Adrenal gland (tissue), 9 donors: ENCODE measurements at regions not wholly inside any gene's neighbourhood (a gene's known extent, or its start where the extent isn't known, plus 50 kb on each side); places are given as distances from the start of the nearest gene placed in this dataset.

ENCODE experiments used
- DNase-seq, 7 donors: peaks; one replicate each; pipeline ENCODE4 v3.0.0-alpha.2; 2019 to 2020
- H3K27ac ChIP-seq, 5 donors: fragments of 200-600 bp; sonication (generic) in 4 of 5; 1 replicate in 3 of 5; 2 replicates in 2 of 5; pipeline versions ENCODE4 v1.5.1 to v1.8.0; 2016 to 2020; ENCODE audit warnings: mild to moderate bottlenecking in 1 of 5
- H3K27me3 ChIP-seq: fragments of 200-600 bp; 2 replicates; pipeline ENCODE4 v1.8.0; 2021
- H3K36me3 ChIP-seq, 2 donors: fragments of 200-600 bp; replicated peaks in 1 of 2; 1 replicate in 1 of 2; 2 replicates in 1 of 2; pipeline versions ENCODE4 v1.5.1 to v1.8.0; 2018 to 2022
- H3K4me1 ChIP-seq, 2 donors: fragments of 200-600 bp; replicated peaks in 1 of 2; 1 replicate in 1 of 2; 2 replicates in 1 of 2; pipeline versions ENCODE4 v1.5.1 to v1.8.0; 2018 to 2021
- H3K4me3 ChIP-seq, 4 donors: fragments of 200-600 bp; sonication (generic) in 3 of 4; one replicate each; pipeline ENCODE4 v1.5.1; 2016 to 2018
- H3K9me3 ChIP-seq, 3 donors: fragments of 200-600 bp; sonication (generic) in 1 of 3; replicated peaks in 1 of 3; 1 replicate in 2 of 3; 2 replicates in 1 of 3; pipeline versions ENCODE4 v1.5.1 to v1.8.0; 2016 to 2021
- POLR2A ChIP-seq, 2 donors: fragments of 450-650 bp; IDR thresholded peaks; one replicate each; pipeline ENCODE4 v1.6.1; 2017; ENCODE audit warnings: antibody characterized with exemption in 2 of 2, mild to moderate bottlenecking in 2 of 2, moderate library complexity in 1 of 2
- WGBS, 4 donors: extraction: QIAGEN DNeasy Blood & Tissue Kit in 2 of 4; methylation state at CpG; one replicate each; pipeline versions ENCODE4 v1.1.5 to v1.1.7; 2013 to 2017; 5-methylcytosine and 5-hydroxymethylcytosine counted together
- intact Hi-C, 2 donors: fragments of 100-400 bp; cut with DNase I; formaldehyde crosslinking; loops; one replicate each; pipeline versions ENCODE4 v1.14.1 to v1.15.0; 2022 to 2023
- TF ChIP-seq, protein P1 (sequence below), 6 experiments: fragments of 450-650 bp in 4 of 6; fragments of 200-600 bp in 2 of 6; sonication (generic) in 1 of 6; IDR thresholded peaks; 1 replicate in 5 of 6; 2 replicates in 1 of 6; pipeline versions ENCODE4 v1.5.1 to v1.8.0; 2016 to 2021; ENCODE audit warnings: antibody characterized with exemption in 6 of 6, mild to moderate bottlenecking in 2 of 6, moderate library complexity in 1 of 6
- donor health status: healthy with polysubstance abuse.
- donor health status: Bipolar disorder and iron deficiency.
- donor health status: DM: yes; HTN: yes; CAD: no.
- donor health status: DM: no; HTN: no; CAD: no.
- donor health status: DM: no; HTN: no; CAD: no.

GRCh38 chr2:215851696-215852095, 161.7 kb downstream of the MREG start:
- TF ChIP-seq POLR2A (IDR thresholded peaks at IDR 0.05): no peak
- H3K36me3 ChIP-seq: no peaks in the 10 kb centered on the region
- no peak for DNase-seq
- H3K4me1 ChIP-seq: peaks cover 0 to 16% of the 10 kb centered on the region in 2 donors
- no peak overlapping the region for H3K4me3 ChIP-seq
- intact Hi-C loops: no loop called here
- H3K9me3 ChIP-seq: no peaks in the 10 kb centered on the region
- no peaks in the 10 kb centered on the region for H3K27me3 ChIP-seq
- H3K27ac ChIP-seq: no peak overlapping the region

DNA sequence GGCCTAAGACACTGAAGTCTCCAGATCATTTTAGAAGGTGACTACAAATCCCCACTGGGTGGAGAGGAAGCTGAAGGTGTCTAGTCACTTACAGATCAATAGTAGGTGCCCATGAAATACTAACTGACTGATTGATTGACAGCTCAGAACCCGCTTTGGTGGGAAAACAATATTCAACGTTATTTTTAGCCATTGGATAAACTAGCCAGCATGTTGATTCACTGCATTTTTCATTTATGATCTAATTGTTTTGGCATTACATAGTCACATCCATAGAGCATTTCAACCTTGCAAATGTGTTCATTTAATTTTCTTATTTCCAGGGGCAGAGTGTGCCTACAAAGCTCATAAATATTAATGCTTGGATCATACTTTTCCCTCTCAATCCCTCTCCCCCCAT, 162.3 kb downstream of the MREG start:
- intact Hi-C loops: no loop called here
- WGBS, 4 donors: 43 to 58% (median 54%) methylated on average over 2 of the region's 2 CpGs
- no peak for DNase-seq
- Histone ChIP-seq H3K27ac (no peak overlapping the region), H3K4me1 (peaks cover 0 to 16% of the 10 kb centered on the region in 2 donors), H3K9me3 (no peaks in the 10 kb centered on the region), H3K36me3 (no peaks in the 10 kb centered on the region), H3K4me3 (no peak overlapping the region), H3K27me3 (no peaks in the 10 kb centered on the region)
- TF ChIP-seq, protein P1, sequence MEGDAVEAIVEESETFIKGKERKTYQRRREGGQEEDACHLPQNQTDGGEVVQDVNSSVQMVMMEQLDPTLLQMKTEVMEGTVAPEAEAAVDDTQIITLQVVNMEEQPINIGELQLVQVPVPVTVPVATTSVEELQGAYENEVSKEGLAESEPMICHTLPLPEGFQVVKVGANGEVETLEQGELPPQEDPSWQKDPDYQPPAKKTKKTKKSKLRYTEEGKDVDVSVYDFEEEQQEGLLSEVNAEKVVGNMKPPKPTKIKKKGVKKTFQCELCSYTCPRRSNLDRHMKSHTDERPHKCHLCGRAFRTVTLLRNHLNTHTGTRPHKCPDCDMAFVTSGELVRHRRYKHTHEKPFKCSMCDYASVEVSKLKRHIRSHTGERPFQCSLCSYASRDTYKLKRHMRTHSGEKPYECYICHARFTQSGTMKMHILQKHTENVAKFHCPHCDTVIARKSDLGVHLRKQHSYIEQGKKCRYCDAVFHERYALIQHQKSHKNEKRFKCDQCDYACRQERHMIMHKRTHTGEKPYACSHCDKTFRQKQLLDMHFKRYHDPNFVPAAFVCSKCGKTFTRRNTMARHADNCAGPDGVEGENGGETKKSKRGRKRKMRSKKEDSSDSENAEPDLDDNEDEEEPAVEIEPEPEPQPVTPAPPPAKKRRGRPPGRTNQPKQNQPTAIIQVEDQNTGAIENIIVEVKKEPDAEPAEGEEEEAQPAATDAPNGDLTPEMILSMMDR (IDR thresholded peaks at IDR 0.05): no peak
- no peak for TF ChIP-seq POLR2A (IDR thresholded peaks at IDR 0.05)

DNA sequence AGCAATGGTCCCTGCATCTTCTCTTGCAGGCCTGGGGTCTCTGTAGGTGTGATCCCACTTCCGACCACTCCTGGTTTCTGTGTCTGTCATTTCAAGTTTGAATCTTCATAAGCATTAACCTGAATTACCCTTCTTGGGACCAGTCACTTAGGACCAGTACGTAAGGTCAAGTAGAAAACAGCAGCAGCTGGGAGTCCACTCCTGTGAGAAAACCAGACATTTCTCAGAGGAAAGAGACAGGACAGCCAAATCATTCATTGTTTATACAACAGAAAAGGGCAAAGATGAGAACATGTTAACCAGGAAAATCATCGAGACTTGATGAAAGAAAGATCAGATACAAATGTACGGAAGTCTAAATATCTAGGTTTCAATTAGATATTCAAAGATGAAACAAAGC, 163.0 kb downstream of the MREG start:
- TF ChIP-seq, protein P1 (IDR thresholded peaks at IDR 0.05): no peak
- no peak for TF ChIP-seq POLR2A (IDR thresholded peaks at IDR 0.05)
- intact Hi-C loops: no loop called here
- Histone ChIP-seq H3K4me1 (peaks cover 0 to 16% of the 10 kb centered on the region in 2 donors), H3K9me3 (no peaks in the 10 kb centered on the region), H3K4me3 (no peak overlapping the region), H3K27me3 (no peaks in the 10 kb centered on the region), H3K36me3 (no peaks in the 10 kb centered on the region), H3K27ac (no peak overlapping the region)
- WGBS, 4 donors: 80 to 92% (median 84%) methylated on average over 4 of the region's 4 CpGs
- DNase-seq: no peak

GRCh38 chr2:215849771-215850170, 163.6 kb downstream of the MREG start:
- Histone ChIP-seq H3K4me3 (no peak overlapping the region), H3K27ac (no peak overlapping the region), H3K36me3 (no peaks in the 10 kb centered on the region), H3K4me1 (peaks cover 0 to 16% of the 10 kb centered on the region in 2 donors), H3K27me3 (no peaks in the 10 kb centered on the region), H3K9me3 (no peaks in the 10 kb centered on the region)
- TF ChIP-seq, protein P1 (IDR thresholded peaks at IDR 0.05): no peak
- no peak for TF ChIP-seq POLR2A (IDR thresholded peaks at IDR 0.05)
- WGBS, 4 donors: 32 to 41% (median 37%) methylated on average over 6 of the region's 6 CpGs
- DNase-seq: no peak
- intact Hi-C loops: no loop called here

DNA sequence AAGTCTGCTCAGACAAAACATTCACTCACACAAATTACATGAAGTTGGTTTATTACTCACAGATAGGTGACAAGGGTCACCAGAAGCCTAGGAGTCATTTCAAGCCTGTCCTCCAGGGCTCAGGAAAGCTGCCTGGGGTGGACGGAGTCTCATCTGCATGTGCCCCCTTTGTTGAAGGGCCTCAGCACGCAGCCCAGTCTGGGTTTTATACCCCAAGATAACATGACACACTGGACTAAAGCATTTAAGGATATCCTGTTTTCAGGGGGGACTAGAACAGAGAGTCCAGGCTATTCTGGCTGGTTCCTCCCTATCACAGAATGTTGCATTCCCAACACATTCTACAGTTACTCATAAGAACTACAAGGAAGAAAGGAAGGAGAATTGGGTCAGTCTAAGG, 164.7 kb downstream of the MREG start:
- Histone ChIP-seq H3K27me3 (no peaks in the 10 kb centered on the region), H3K4me1 (peaks cover 0 to 16% of the 10 kb centered on the region in 2 donors), H3K27ac (no peak overlapping the region), H3K36me3 (no peaks in the 10 kb centered on the region), H3K9me3 (no peaks in the 10 kb centered on the region), H3K4me3 (no peak overlapping the region)
- WGBS, 4 donors: 88 to 100% (median 90%) methylated on average over 1 to 2 of the region's 2 CpGs
- intact Hi-C loops: no loop called here
- DNase-seq: no peak
- TF ChIP-seq POLR2A (IDR thresholded peaks at IDR 0.05): no peak
- TF ChIP-seq, protein P1 (IDR thresholded peaks at IDR 0.05): no peak
